ENCODE measurements at regions not wholly inside any gene's neighbourhood (a gene's known extent, or its start where the extent isn't known, plus 50 kb on each side); places are given as distances from the start of the nearest gene placed in this dataset.

DNA sequence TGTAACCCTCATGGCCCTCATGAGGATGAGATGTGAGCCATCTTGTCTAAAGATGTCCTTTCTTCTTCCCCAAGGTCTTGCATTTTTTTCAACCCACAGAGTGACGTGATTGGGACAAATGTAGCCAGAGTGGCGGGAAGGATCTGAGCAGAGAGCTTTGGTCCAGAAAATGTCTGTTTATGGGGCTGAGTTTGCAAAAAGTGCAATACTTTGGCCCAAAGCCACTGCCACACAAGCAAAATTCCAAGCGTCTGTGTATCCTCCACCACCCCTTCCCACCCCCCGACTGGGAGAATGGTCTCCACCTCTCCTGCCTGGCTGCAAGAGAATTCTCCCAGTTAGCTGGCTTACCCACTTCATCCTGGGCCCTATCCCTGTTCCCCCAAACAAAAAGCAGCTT, 246.9 kb upstream of the LRIG1 start:
- DNase-seq (ENCODE audit: low read depth) = no peak

- no peak for DNase-seq (ENCODE audit: low read depth)
Measured at GRCh38 chr3:66748175-66748876, 247.5 kb upstream of the LRIG1 start.

DNA sequence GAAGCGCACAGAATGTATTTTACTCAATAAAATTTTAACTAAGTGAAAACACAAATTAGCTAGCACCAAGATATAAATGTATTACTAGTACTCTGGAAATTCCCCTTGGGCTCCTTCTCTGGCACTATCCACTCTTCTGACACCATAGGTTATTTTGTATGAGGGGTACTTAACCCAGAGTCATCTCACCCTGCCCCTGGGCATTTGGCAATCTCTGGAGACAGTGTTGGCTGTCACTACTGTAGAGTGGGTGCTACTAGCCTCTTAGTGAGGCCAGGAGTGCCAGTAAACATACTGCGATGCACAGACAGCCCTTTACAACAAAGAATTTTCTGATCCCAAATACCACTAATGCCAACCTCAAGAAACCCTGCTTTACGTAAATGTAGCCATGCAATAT, 246.3 kb upstream of the KBTBD8 start:
- DNase-seq (ENCODE audit: low read depth) = no peak

- DNase-seq (ENCODE audit: low read depth) = no peak
Measured at GRCh38 chr3:66753670-66754069, 244.4 kb upstream of the KBTBD8 start.

GRCh38 chr3:66754613-66755012, 243.5 kb upstream of the KBTBD8 start:
- DNase-seq (ENCODE audit: low read depth) = no peak

GRCh38 chr3:66755924-66756323, 242.2 kb upstream of the KBTBD8 start:
- no peak for DNase-seq (ENCODE audit: low read depth)

- no peak for DNase-seq (ENCODE audit: low read depth)
Measured at GRCh38 chr3:66756468-66757036, 241.6 kb upstream of the KBTBD8 start.

GRCh38 chr3:66761093-66761780, 236.9 kb upstream of the KBTBD8 start:
- no peak for DNase-seq (ENCODE audit: low read depth)

GRCh38 chr3:66762916-66763693, 235.0 kb upstream of the KBTBD8 start:
- DNase-seq (ENCODE audit: low read depth) = no peak

DNA sequence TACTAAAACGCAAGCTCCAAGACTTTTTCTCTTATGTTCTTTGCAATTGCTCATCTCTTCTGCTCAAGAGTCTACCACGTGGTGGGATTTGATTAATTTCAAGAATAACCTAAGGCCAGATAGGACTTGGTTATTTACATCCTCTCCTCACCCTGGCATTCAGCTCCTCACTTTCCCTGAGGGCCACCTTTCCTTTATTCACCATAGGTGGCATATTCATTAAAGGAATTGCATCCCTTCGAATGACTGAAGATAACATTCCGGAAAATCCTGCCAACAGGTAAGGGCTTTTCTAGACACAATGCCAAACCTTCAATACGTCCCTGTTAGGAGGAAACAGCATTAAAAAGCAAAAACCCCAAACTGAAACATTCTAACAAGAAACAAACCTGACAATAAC, 220.0 kb upstream of the KBTBD8 start:
- no peak for DNase-seq (ENCODE audit: low read depth)

DNA sequence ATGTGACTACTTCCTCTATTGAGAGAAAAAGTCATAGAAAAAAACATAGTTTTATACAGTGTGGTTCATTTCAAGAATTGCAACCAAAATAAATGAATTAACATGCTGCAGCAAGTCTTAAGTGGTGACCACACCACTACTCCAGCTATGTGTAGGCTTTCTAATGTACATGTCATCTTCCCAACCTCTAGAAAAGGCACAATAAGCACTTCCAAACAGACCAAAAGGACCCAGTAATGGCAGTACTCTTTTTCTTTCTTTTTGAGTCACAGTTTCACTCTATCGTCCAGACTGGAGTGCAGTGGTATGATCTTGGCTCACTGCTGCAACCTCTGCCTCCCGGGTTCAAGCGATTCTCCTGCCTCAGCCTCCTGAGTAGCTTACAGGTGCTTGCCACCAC, 219.3 kb upstream of the KBTBD8 start:
- DNase-seq (ENCODE audit: low read depth) = no peak

DNA sequence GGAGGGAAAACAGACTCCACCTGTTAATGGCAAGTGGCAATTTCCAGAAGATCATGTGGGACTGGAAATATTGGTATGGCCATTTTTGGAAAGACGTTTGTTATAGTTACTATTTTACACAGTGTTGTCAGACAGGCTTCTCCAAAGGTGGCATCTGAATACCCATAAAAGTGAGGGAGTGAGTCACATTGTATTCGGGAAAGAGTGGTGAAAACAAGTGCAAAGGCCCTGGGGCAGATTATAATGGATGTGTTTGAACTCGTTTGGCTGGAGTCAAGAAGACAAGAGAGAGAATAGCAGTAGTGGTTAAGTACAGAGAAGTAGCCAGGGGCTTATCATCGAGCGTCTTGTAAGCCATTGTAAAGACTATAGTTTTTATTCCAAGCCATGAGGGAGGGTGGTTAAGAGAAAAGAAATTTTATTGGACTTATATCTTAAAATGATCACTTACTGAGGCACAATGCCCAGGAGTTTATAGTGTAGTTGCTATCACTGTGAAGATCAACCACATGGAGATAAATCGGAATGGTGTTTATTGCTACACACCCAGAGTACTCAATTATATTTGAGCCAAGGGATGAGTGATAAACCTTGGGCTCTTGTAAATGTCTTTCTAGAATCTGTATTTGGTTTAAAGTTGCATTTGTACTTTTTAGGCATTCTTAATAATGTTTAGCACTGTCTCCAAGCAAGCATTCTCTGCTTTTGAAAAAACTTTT, 212.8 kb upstream of the KBTBD8 start:
- no peak for DNase-seq (ENCODE audit: low read depth)

DNA sequence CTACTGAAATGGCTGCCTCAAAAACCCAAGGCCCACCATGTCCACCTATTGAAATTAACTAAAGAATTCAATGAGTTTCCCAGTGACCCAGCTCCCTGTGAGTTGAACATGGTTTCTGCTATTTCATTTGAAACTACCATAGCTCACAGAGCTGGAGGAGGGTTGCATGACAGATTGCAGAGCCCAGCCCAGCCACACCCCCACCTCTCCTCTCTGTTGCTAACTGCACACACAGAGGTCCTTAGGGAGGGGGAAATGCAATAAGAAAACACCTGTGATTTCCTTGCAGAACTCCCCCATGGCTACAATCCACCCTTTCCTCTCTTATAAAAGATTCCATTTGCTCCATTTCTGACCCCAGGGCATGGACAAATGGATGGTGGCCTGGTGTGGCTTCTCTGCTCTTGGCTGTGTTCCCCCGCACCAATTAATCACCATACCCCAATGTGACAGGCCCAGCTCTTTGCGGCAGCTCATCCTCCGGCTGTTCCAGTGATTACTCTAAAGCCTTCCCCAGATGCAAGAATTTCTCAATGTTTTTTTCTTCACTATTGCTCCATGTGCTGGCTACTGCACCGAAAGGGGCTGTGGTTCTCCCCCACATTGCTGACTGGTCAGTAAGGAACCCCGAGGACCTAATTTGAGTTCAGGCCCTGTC, 208.4 kb upstream of the KBTBD8 start:
- DNase-seq (ENCODE audit: low read depth) = no peak

GRCh38 chr3:66792086-66792485, 206.0 kb upstream of the KBTBD8 start:
- DNase-seq (ENCODE audit: low read depth) = no peak

GRCh38 chr3:66795365-66795764, 202.7 kb upstream of the KBTBD8 start:
- no peak for DNase-seq (ENCODE audit: low read depth)

DNA sequence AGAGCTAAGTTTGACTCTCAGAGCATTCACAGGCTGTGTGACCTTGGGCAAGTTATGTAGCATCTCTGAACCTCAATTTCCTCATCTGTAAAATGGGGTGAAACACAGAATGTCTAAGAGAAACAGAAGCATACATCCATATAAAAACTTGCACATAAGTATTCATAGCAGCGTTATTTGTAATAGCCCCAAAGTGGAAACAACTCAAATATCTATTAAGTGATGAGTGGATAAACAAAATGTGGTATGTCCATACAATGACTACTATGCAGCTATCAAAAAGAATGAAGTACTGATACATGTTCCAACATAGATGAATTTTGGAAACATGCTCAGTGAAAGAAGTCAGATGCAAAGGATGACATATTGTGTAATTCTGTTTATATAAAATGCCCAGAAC, 201.8 kb upstream of the KBTBD8 start:
- DNase-seq (ENCODE audit: low read depth) = no peak

DNA sequence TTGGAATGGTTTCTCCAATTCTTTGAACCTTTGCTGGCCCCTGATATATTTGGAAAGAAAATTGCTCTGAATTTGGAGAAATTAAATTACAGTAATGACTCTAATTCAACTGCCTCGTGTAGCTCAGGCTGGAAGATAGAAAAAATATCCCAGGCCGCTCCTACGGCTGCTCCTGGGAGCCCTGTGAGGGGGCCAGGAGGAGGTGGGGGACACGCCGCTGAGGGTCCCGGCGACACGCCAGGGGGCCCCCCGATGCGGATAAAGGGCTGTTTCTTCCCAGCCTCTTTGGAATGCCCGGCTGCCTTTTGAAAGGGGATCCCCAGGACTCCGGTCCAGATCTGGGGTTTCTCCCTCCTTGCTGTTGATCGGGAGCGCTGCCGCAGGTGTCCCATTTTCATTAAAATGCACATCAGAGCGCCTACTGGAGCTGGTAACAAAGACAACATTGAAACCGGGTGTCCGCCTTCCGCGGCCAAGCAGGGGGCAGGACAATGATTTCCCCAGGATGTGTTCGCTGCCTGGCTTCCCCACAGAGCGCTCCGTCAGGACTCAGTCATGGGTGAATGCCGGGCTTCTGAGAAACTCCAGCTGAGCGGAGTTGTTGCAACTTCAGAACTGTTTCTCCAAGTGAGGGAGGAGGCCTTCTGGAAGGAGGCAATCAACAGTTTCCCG, 200.1 kb upstream of the KBTBD8 start:
- no peak for DNase-seq (ENCODE audit: low read depth)

- no peak for DNase-seq (ENCODE audit: low read depth)
Measured at GRCh38 chr3:66800941-66801545, 197.1 kb upstream of the KBTBD8 start.

- DNase-seq (ENCODE audit: low read depth) = no peak
Measured at GRCh38 chr3:66803206-66803605, 194.9 kb upstream of the KBTBD8 start.
